Activated T-cell treated with anti-CD3 and anti-CD28 coated beads, Interleukin-2, amount 50 U/mL, for 24 hours (primary cell): ENCODE measurements at regions not wholly inside any gene's neighbourhood (a gene's known extent, or its start where the extent isn't known, plus 50 kb on each side); places are given as distances from the start of the nearest gene placed in this dataset.
"Not testable (repeated sequence)": the region's sequence is repeated elsewhere in the genome, so short reads cannot be mapped to it uniquely, and the experiment has no call there.

Source experiments
- DNase-seq: peaks from one replicate; pipeline ENCODE4 v3.0.0-alpha.2; 2020
- H3K27ac Mint-ChIP-seq: 2 replicates; pipeline ENCODE4 v1.8.0; 2020; ENCODE audit warnings: mild to moderate bottlenecking, mixed read lengths
- H3K27me3 Mint-ChIP-seq: 2 replicates; pipeline ENCODE4 v1.8.0; 2020; ENCODE audit warnings: mixed read lengths
- H3K36me3 Mint-ChIP-seq: 2 replicates; pipeline ENCODE4 v1.8.0; 2020; ENCODE audit warnings: low read depth, mixed read lengths
- H3K4me1 Mint-ChIP-seq: 2 replicates; pipeline ENCODE4 v1.8.0; 2020; ENCODE audit warnings: low read depth, mixed read lengths
- H3K4me3 Mint-ChIP-seq: 2 replicates; pipeline ENCODE4 v1.8.0; 2020; ENCODE audit warnings: mild to moderate bottlenecking, moderate library complexity, mixed read lengths
- H3K9me3 Mint-ChIP-seq: 2 replicates; pipeline ENCODE4 v1.8.0; 2020; ENCODE audit warnings: mixed read lengths

DNA sequence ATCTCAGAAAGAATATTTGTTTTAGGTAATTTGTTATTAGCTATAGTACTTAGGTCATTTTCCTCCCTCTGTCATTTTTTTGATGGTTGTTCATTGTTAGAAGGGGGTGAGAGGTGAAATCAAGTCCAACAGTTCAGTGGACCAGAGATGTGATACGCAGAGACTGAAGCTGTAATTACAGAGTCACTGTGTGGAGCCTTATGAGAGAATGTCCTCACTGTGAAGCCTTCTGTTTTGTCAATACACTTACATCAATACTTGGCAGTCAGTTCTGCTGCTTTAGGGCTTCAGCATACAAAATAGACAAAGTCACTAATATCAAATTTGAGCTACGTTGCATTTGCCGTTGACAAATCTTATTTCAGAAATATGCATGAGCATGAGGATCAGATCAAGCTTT lies 692.5 kb downstream of the C4orf33 start:
- no peak for DNase-seq
- H3K4me3 Mint-ChIP-seq: no peak overlapping the region
- H3K36me3 Mint-ChIP-seq: no peaks in the 10 kb centered on the region
- peaks cover 2% of the 10 kb centered on the region for H3K9me3 Mint-ChIP-seq
- no peaks in the 10 kb centered on the region for H3K4me1 Mint-ChIP-seq
- no peaks in the 10 kb centered on the region for H3K27me3 Mint-ChIP-seq
- H3K27ac Mint-ChIP-seq: no peak overlapping the region

DNA sequence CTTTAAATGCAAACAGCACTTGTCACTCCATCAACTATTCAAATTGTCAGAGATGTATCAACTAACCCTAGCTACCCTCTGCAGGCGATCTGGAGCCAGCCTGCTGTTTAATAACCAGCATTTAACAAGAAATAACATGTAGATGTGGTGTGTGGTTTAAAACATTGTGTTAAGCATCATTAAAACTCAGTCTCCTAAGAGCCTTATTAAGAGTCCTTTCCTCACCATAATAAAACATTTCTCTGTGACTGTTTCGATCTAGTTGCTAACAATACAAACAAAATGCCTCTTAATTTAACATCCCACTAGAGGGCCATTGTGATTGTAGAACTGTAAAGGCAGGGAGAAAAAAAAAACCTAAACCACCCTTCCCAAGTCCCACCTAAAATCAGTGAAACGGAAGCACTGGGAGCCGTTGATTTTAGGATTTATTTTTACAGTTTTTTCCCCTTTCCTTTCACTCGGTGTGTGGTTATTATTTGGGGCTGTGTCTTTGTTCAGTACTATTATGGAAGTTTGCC lies 708.6 kb downstream of the C4orf33 start:
- no peak for DNase-seq
- Mint-ChIP-seq H3K27ac (no peak overlapping the region), H3K4me1 (no peaks in the 10 kb centered on the region), H3K27me3 (no peaks in the 10 kb centered on the region), H3K36me3 (no peaks in the 10 kb centered on the region), H3K4me3 (no peak overlapping the region), H3K9me3 (no peaks in the 10 kb centered on the region)

DNA sequence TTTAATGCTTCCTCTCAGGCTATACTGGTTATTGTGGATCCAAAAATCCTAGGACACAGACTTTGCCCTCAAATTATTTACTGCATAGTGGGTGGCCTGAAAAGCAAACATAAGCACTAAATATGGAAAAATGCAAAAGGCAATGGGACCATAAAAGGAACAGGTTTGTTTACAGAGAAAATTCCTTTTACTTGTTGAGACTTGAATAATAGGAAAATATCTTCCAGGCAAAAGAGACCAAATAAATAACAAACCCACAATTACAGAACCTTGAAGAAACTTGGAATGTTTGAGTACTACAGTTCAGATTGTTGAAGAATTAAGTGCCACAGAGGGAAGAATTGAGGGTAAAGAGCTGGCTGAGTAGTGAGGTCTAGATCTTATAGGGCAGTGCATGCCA lies 711.0 kb downstream of the C4orf33 start:
- no peaks in the 10 kb centered on the region for H3K9me3 Mint-ChIP-seq
- no peak overlapping the region for H3K4me3 Mint-ChIP-seq
- H3K4me1 Mint-ChIP-seq: no peaks in the 10 kb centered on the region
- H3K27ac Mint-ChIP-seq: no peak overlapping the region
- H3K36me3 Mint-ChIP-seq: no peaks in the 10 kb centered on the region
- no peaks in the 10 kb centered on the region for H3K27me3 Mint-ChIP-seq
- no peak for DNase-seq

DNA sequence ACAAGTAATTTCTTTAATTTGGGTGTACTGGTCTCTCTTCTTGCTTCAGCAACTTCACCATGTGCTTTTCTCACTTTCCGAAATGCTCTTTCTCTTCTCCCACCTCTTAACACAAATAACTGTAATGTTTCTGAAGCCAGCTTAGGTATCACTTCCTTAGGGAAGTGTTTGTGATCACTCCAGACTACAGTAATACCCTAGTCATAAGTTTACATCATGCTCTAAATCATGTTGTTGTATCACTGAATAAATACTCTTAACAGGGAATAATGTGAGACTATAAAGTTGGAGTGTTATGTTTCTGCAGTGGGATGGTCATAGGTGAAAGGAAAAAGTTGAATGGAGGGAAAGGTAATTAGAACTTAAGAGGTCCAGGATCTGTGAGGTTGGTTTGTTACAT lies 712.3 kb downstream of the C4orf33 start:
- Mint-ChIP-seq H3K27me3 (no peaks in the 10 kb centered on the region), H3K4me1 (no peaks in the 10 kb centered on the region), H3K36me3 (no peaks in the 10 kb centered on the region), H3K27ac (no peak overlapping the region), H3K4me3 (no peak overlapping the region), H3K9me3 (no peaks in the 10 kb centered on the region)
- no peak for DNase-seq

DNA sequence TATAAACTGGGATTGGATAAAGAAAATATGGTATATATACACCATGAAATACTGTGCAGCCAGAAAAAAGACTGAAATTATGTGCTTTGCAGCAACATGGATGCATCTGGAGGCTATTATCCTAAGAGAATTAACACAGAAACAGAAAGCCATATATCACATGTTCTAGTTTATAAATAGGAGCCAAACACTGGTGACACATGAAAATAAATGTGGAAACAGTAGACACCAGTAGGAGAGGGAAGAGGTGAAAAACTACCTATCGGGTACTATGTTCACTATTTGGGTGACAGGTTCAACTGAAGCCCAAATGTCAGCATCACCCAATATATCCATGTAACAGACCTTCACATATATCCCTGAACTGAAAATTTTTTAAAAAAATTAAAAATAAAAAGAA lies 725.1 kb downstream of the C4orf33 start:
- no peak for DNase-seq
- H3K9me3 Mint-ChIP-seq: no peaks in the 10 kb centered on the region
- H3K36me3 Mint-ChIP-seq: no peaks in the 10 kb centered on the region

DNA sequence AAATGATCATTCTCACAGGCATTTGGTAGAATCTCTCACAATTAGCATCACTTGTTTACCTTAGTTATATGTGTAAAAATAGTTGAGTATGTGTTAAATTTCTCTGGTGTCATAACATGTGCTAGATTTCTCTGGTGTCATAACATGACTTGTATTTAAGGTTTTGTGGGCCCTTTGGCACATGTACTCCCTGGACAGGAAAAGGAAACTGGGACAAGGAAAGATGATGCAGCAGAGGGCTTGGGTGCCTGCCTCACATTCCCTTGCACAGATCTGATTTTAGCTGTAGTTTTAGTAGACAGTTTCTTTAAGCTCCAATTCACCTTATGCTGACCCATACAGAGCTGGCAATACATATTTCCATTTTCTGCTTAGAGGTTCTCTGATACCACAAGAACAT lies 726.0 kb downstream of the C4orf33 start:
- Mint-ChIP-seq H3K27me3 (no peaks in the 10 kb centered on the region), H3K27ac (no peak overlapping the region), H3K4me1 (no peaks in the 10 kb centered on the region), H3K4me3 (no peak overlapping the region), H3K36me3 (no peaks in the 10 kb centered on the region), H3K9me3 (no peaks in the 10 kb centered on the region)
- no peak for DNase-seq

More for the DNA sequence above, 725.1 kb downstream of the C4orf33 start:
- no peak overlapping the region for H3K27ac Mint-ChIP-seq
- no peak overlapping the region for H3K4me3 Mint-ChIP-seq
- no peaks in the 10 kb centered on the region for H3K27me3 Mint-ChIP-seq
- no peaks in the 10 kb centered on the region for H3K4me1 Mint-ChIP-seq

DNA sequence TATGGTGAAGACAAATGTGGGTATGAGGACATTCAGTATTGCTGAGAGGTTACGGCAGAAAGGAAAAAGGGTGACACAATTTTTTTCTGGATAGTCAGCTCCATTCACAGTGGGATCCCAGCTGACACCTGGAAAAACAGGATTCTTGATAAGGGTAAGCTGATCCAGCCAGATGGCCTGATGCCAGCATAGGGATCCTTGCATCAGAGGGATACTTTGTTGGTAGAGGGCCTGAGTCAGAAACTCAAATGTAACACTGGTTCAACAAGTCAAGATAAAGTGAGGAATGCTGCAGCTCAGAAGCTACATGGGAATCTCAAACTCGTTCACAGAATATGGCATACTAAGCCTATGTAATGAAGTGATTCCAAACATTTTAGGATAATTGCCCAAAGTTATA lies 726.7 kb downstream of the C4orf33 start:
- Mint-ChIP-seq H3K27me3 (no peaks in the 10 kb centered on the region), H3K9me3 (no peaks in the 10 kb centered on the region), H3K4me3 (no peak overlapping the region), H3K36me3 (no peaks in the 10 kb centered on the region), H3K4me1 (no peaks in the 10 kb centered on the region), H3K27ac (no peak overlapping the region)
- DNase-seq: no peak

DNA sequence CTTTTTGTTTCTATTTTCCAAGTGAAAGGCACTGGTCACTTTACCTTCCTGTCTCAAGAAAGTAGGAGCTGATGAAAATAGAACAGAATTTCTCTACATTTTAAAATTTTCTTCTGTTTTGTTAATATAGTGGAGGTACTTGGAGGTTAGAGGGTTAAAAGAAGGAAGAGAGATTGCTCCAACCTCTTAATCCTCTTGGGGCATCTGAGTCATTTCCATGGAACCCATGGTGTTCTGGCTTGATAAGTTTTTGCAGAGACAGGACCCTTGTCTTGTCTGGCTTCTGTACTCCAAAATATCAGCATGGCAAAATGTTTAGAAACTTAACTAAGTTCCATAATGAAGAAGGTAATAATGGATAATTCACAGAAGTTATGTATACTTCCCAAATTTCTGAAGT lies 727.2 kb downstream of the C4orf33 start:
- DNase-seq: no peak
- Mint-ChIP-seq H3K36me3 (no peaks in the 10 kb centered on the region), H3K4me3 (no peak overlapping the region), H3K27ac (no peak overlapping the region), H3K4me1 (no peaks in the 10 kb centered on the region), H3K27me3 (no peaks in the 10 kb centered on the region), H3K9me3 (no peaks in the 10 kb centered on the region)

DNA sequence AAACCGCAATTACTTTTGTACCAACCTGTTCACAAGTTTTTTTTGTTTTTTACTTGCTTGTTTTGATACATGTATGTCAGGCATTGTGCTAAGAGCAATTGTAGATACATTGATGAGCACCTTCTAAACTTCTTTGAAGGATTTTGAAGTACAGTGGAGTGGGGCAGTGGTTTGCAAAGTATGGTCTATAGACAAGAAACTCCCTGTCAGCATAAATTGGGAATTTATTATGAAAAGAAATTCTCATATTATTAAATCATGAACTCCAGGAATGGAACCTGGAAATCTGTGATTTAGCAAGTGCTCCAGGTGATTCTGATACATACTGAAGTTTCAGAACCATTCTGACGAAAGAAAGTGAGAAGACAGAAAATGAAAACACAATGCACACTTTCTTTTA lies 733.4 kb downstream of the C4orf33 start:
- Mint-ChIP-seq H3K27ac (no peak overlapping the region), H3K4me1 (no peaks in the 10 kb centered on the region), H3K27me3 (no peaks in the 10 kb centered on the region), H3K4me3 (no peak overlapping the region), H3K9me3 (no peaks in the 10 kb centered on the region), H3K36me3 (no peaks in the 10 kb centered on the region)
- DNase-seq: no peak

DNA sequence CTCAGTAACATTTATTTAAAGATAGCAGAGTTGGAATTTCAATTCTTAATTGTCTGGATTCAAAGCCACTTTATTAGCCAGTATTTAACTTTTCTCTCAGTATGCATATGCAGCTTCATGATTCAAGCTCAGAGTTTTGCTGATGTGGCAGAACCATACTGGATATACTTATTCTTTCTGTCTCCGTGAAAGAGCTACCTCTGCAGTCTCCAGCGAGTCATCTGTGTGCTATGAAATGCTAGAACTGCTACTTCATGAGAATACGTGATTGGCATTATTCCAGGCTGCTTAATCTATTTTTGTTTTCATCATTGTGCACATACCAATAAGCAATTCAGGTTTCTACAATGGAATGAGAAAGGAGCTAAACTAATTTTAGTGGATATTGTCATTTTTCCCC lies 743.7 kb downstream of the C4orf33 start:
- no peaks in the 10 kb centered on the region for H3K36me3 Mint-ChIP-seq
- no peak for DNase-seq

DNA sequence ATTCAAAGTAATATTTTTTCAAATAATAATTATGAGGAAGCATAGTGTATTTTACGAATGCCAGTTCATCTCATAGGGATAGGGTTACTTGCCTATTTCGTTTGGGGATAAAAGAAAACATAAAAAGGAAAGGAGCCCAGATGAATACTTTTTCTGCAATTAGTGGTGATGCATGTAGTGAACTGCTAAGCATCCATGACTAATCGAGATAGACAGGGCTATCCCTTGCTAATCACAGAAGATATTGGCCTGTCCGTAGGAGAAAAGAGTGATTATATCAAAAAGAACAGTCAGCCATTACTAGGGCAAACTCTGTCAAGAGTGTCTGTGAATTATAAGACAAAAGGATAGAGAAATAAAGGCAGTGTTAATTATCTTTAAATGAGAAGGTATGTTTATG lies 746.1 kb downstream of the C4orf33 start:
- Mint-ChIP-seq H3K36me3 (no peaks in the 10 kb centered on the region), H3K27me3 (no peaks in the 10 kb centered on the region), H3K9me3 (peaks cover 4% of the 10 kb centered on the region), H3K4me3 (no peak overlapping the region), H3K27ac (no peak overlapping the region), H3K4me1 (no peaks in the 10 kb centered on the region)
- no peak for DNase-seq

More for the DNA sequence above, 743.7 kb downstream of the C4orf33 start:
- H3K4me3 Mint-ChIP-seq: no peak overlapping the region
- H3K27me3 Mint-ChIP-seq: no peaks in the 10 kb centered on the region
- H3K27ac Mint-ChIP-seq: no peak overlapping the region
- H3K9me3 Mint-ChIP-seq: peaks cover 4% of the 10 kb centered on the region
- no peaks in the 10 kb centered on the region for H3K4me1 Mint-ChIP-seq

DNA sequence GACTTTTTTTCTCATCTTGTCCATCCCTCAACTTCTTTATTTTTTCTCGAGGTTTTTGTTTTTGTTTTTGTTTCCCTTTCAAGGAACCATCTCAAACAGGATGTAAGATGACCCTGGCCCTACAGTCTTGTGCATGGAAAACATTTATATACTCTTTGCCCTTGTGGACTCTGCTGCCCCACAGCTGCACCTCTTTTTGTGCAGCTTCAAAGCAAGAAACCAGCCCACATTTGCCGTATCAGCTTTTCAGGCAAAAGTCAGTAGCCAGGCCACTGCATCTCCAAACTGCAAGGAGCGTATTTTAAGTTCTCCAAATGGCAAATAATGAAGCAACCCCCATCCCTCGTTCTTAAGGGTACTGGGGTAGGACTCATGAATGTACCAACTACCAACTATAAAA lies 756.5 kb downstream of the C4orf33 start:
- no peak for DNase-seq
- Mint-ChIP-seq H3K36me3 (no peaks in the 10 kb centered on the region), H3K9me3 (peaks cover 4% of the 10 kb centered on the region), H3K4me3 (no peak overlapping the region), H3K27me3 (no peaks in the 10 kb centered on the region), H3K4me1 (no peaks in the 10 kb centered on the region), H3K27ac (no peak overlapping the region)

DNA sequence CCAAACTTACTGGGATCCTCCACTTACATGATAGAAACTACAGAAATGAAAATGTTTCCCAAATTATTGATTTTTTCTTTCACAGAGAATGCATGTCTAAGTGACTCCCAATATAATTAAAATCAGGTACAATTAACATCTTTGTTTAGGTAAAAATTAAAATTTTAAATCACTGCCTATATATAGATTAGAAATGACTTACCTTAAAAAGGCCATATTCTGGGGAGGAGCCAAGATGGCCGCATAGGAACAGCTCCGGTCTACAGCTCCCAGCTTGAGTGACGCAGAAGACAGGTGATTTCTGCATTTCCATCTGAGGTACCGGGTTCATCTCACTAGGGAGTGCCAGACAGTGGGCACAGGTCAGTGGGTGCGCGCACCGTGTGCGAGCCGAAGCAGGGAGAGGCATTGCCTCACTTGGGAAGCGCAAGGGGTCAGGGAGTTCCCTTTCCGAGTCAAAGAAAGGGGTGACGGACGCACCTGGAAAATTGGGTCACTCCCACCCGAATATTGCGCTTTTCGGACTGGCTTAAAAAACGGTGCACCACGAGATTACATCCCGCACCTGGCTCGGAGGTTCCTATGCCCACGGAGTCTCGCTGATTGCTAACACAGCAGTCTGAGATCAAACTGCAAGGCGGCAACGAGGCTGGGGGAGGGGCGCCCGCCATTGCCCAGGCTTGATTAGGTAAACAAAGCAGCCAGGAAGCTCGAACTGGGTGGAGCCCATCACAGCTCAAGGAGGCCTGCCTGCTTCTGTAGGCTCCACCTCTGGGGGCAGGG lies 757.9 kb downstream of the C4orf33 start:
- H3K36me3 Mint-ChIP-seq, H3K27me3 Mint-ChIP-seq, H3K4me1 Mint-ChIP-seq, DNase-seq, H3K27ac Mint-ChIP-seq, H3K4me3 Mint-ChIP-seq, H3K9me3 Mint-ChIP-seq: not testable (repeated sequence)

DNA sequence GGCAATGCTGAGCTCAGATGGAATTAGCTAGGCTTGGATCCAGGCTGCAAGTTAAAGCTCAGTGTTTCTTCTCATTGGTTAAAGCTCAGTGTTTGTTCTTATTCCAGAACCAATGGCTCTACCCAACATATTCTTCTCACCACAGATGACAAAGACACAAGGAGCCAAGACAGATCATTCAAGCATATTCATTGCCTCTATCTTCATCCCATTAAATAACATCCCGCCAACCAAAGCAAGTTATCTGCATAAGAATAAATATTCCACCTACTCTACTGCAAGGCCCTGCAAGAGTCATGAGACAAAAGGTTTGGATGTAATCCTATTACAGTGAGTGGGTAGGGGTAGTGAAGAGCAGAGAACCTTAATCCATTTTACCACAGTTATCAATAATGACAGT lies 766.5 kb downstream of the C4orf33 start:
- H3K27me3 Mint-ChIP-seq: no peaks in the 10 kb centered on the region
- H3K4me1 Mint-ChIP-seq: no peaks in the 10 kb centered on the region
- no peaks in the 10 kb centered on the region for H3K9me3 Mint-ChIP-seq
- DNase-seq: no peak
- no peak overlapping the region for H3K27ac Mint-ChIP-seq
- H3K4me3 Mint-ChIP-seq: no peak overlapping the region
- H3K36me3 Mint-ChIP-seq: no peaks in the 10 kb centered on the region

DNA sequence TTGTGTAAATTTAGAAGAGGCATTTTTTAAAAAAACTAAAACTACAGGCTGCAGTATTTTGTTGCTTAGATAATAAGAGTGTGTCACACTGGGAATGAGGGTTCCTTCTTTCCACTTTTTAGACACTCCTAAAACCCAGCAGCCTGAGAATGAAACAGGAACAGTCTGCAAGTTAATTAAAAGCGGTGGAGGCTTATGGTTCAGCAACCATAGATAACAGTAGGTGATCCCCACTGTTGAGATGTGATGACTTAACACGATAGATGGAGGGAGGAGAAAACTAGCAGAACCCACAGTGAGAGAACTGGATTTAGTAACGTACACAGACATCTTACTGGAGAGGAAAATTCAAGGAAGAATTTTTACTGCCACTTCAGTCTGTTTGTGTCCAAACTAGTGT lies 767.3 kb downstream of the C4orf33 start:
- H3K36me3 Mint-ChIP-seq: no peaks in the 10 kb centered on the region
- no peak overlapping the region for H3K27ac Mint-ChIP-seq
- H3K4me1 Mint-ChIP-seq: no peaks in the 10 kb centered on the region
- DNase-seq: no peak
- no peaks in the 10 kb centered on the region for H3K9me3 Mint-ChIP-seq
- H3K27me3 Mint-ChIP-seq: no peaks in the 10 kb centered on the region
- no peak overlapping the region for H3K4me3 Mint-ChIP-seq

DNA sequence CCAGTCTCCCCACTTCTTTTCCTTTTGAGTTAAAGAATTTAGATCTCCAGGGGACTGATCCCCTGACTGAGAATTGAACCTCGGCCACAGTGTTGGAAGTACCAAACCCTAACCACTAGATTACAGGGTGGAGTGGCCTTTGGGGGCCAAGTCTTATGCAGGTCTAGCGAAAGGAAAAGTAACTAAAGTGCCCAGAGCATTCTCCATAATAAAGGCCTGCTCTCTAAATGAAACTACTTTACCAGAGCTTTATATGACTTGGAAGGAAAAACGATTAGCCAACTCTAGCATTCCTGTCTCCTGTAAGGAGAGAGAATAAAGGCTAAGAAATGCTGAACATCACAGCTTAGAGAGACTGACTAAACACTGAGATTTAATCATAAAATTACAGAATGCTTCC lies 788.0 kb downstream of the C4orf33 start:
- Mint-ChIP-seq H3K36me3 (no peaks in the 10 kb centered on the region), H3K9me3 (peaks cover 10% of the 10 kb centered on the region), H3K27me3 (no peaks in the 10 kb centered on the region), H3K27ac (no peak overlapping the region), H3K4me3 (no peak overlapping the region), H3K4me1 (no peaks in the 10 kb centered on the region)
- DNase-seq: no peak
